Right lung (tissue), 2 donors: ENCODE measurements at regions not wholly inside any gene's neighbourhood (a gene's known extent, or its start where the extent isn't known, plus 50 kb on each side); places are given as distances from the start of the nearest gene placed in this dataset.

Experiments
- DNase-seq, 2 donors: peaks; one replicate each; pipeline ENCODE4 v3.0.0-alpha.2; 2013

- no peak for DNase-seq
Measured at GRCh38 chr3:113096188-113096892, 105.6 kb downstream of the GTPBP8 start.

GRCh38 chr3:113097960-113098447, 107.2 kb downstream of the GTPBP8 start:
- no peak for DNase-seq

GRCh38 chr3:113100063-113100462, 109.3 kb downstream of the GTPBP8 start:
- no peak for DNase-seq

GRCh38 chr3:113103588-113103987, 107.8 kb upstream of the BOC start:
- DNase-seq: no peak

- no peak for DNase-seq
Measured at GRCh38 chr3:113104357-113105092, 106.8 kb upstream of the BOC start.

GRCh38 chr3:113105093-113105449, 106.3 kb upstream of the BOC start:
- no peak for DNase-seq

GRCh38 chr3:113105966-113106660, 105.2 kb upstream of the BOC start:
- DNase-seq: no peak

GRCh38 chr3:113110267-113110666, 101.1 kb upstream of the BOC start:
- no peak for DNase-seq

GRCh38 chr3:113111011-113111707, 100.2 kb upstream of the BOC start:
- no peak for DNase-seq

- no peak for DNase-seq
Measured at GRCh38 chr3:113113361-113113760, 98.0 kb upstream of the BOC start.

- DNase-seq: peak; percentile 32 to 35
Measured at GRCh38 chr3:113117511-113118234, 93.7 kb upstream of the BOC start.

GRCh38 chr3:113118336-113118735, 93.0 kb upstream of the BOC start:
- DNase-seq: no peak

GRCh38 chr3:113124256-113124830, 87.0 kb upstream of the BOC start:
- DNase-seq: no peak

- no peak for DNase-seq
Measured at GRCh38 chr3:113125951-113126350, 85.4 kb upstream of the BOC start.

- no peak for DNase-seq
Measured at GRCh38 chr3:113128386-113129015, 82.9 kb upstream of the BOC start.

- no peak for DNase-seq
Measured at GRCh38 chr3:113129168-113129567, 82.2 kb upstream of the BOC start.

GRCh38 chr3:113132571-113132996, 78.8 kb upstream of the BOC start:
- DNase-seq: no peak

GRCh38 chr3:113133140-113133539, 78.2 kb upstream of the BOC start:
- no peak for DNase-seq

- DNase-seq: peak in 1 of 2 donors; percentile 34
Measured at GRCh38 chr3:113136071-113136470, 75.3 kb upstream of the BOC start.

- DNase-seq: no peak
Measured at GRCh38 chr3:113136544-113136943, 74.8 kb upstream of the BOC start.
